OCI-LY1 (cell line): ENCODE measurements at regions not wholly inside any gene's neighbourhood (a gene's known extent, or its start where the extent isn't known, plus 50 kb on each side); places are given as distances from the start of the nearest gene placed in this dataset.

Experiments used
- H2AFZ ChIP-seq: fragments of 200-600 bp; sonication (generic), shearing (Covaris generic); 2 replicates; pipeline ENCODE4 v1.6.0; 2014; ENCODE audit warnings: antibody characterized with exemption, mild to moderate bottlenecking, low read length
- H3F3A ChIP-seq: fragments of 200-600 bp; sonication (generic), shearing (Covaris generic); 2 replicates; pipeline ENCODE4 v1.6.0; 2014; ENCODE audit warnings: mild to moderate bottlenecking, antibody characterized with exemption, low read length, moderate library complexity; ENCODE audit not compliant: insufficient read depth
- H3K27ac ChIP-seq: fragments of 200-600 bp; sonication (generic); 2 replicates; pipeline ENCODE4 v1.5.1; 2014; ENCODE audit warnings: low read length, mixed run types, mild to moderate bottlenecking, low read depth; ENCODE audit not compliant: poor library complexity, severe bottlenecking
- H3K27me3 ChIP-seq: fragments of 200-600 bp; sonication (generic); 2 replicates; pipeline ENCODE4 v1.6.0; 2014; ENCODE audit warnings: antibody characterized with exemption, mild to moderate bottlenecking, low read length, moderate library complexity; ENCODE audit not compliant: insufficient read depth
- H3K36me3 ChIP-seq: fragments of 200-600 bp; sonication (generic); 2 replicates; pipeline ENCODE4 v1.6.1; 2014; ENCODE audit warnings: mild to moderate bottlenecking, antibody characterized with exemption, low read length, moderate library complexity, mixed read lengths; ENCODE audit not compliant: insufficient read depth
- H3K4me1 ChIP-seq: fragments of 200-600 bp; sonication (generic); 2 replicates; pipeline ENCODE4 v1.5.1; 2014; ENCODE audit warnings: mild to moderate bottlenecking, low read length, moderate library complexity; ENCODE audit not compliant: insufficient read depth, severe bottlenecking
- H3K4me2 ChIP-seq: fragments of 200-600 bp; sonication (generic), shearing (Covaris generic); 2 replicates; pipeline ENCODE4 v1.6.1; 2014; ENCODE audit warnings: low read length
- H3K4me3 ChIP-seq: fragments of 200-600 bp; sonication (generic); 2 replicates; pipeline ENCODE4 v1.5.1; 2014; ENCODE audit warnings: low read length, low read depth, mild to moderate bottlenecking, mixed read lengths; ENCODE audit not compliant: poor library complexity, severe bottlenecking
- H3K79me2 ChIP-seq: fragments of 200-600 bp; shearing (Covaris generic); 2 replicates; pipeline ENCODE4 v1.6.1; 2016; ENCODE audit warnings: mixed run types, low read length, mixed read lengths; ENCODE audit not compliant: insufficient read depth
- H3K9ac ChIP-seq: fragments of 200-600 bp; sonication (generic), shearing (Covaris generic); 2 replicates; pipeline ENCODE4 v1.6.1; 2014; ENCODE audit warnings: mild to moderate bottlenecking, low read length, mixed read lengths
- H3K9me2 ChIP-seq: fragments of 200-600 bp; sonication (generic), shearing (Covaris generic); 2 replicates; pipeline ENCODE4 v1.6.1; 2014; ENCODE audit warnings: low read depth, mild to moderate bottlenecking, low read length, mixed read lengths
- H3K9me3 ChIP-seq: fragments of 200-600 bp; shearing (Covaris generic); 2 replicates; pipeline ENCODE4 v1.6.1; 2014; ENCODE audit warnings: low read length, mixed read lengths
- H4K20me1 ChIP-seq: fragments of 200-600 bp; sonication (generic), shearing (Covaris generic); 2 replicates; pipeline ENCODE4 v1.6.0; 2016; ENCODE audit warnings: mild to moderate bottlenecking, low read length; ENCODE audit not compliant: insufficient read depth
- CTCF ChIP-seq: fragments of 200-600 bp; sonication (generic), shearing (Covaris generic); IDR thresholded peaks from 2 replicates; pipeline ENCODE4 v1.5.1; 2017; ENCODE audit warnings: mild to moderate bottlenecking, antibody characterized with exemption, low read length, moderate library complexity, mixed read lengths
- EZH2 ChIP-seq: fragments of 200-600 bp; sonication (generic), shearing (Covaris generic); IDR thresholded peaks from 2 replicates; pipeline ENCODE4 v1.8.0; 2017; ENCODE audit warnings: borderline replicate concordance, mixed run types, mild to moderate bottlenecking, antibody characterized with exemption, low read length, moderate library complexity, mixed read lengths

- Histone ChIP-seq H3K27me3 (no peaks in the 10 kb centered on the region), H3F3A (no peaks in the 10 kb centered on the region), H3K9ac (no peak overlapping the region)
Observed at GRCh38 chr21:19510057-19510456, 1106.5 kb upstream of the TMPRSS15 start.

GRCh38 chr21:19510653-19511052 lies 1107.1 kb upstream of the TMPRSS15 start:
- Histone ChIP-seq H3K4me3 (no peak overlapping the region), H2AFZ (no peak overlapping the region), H3F3A (no peaks in the 10 kb centered on the region), H3K4me1 (peaks cover 12% of the 10 kb centered on the region), H3K9me2 (no peaks in the 10 kb centered on the region), H4K20me1 (no peaks in the 10 kb centered on the region), H3K27ac (no peak overlapping the region), H3K9me3 (no peaks in the 10 kb centered on the region), H3K79me2 (no peaks in the 10 kb centered on the region), H3K36me3 (no peaks in the 10 kb centered on the region), H3K4me2 (no peak overlapping the region), H3K27me3 (no peaks in the 10 kb centered on the region), H3K9ac (no peak overlapping the region)
- no peak for TF ChIP-seq EZH2
- no peak for TF ChIP-seq CTCF

More at GRCh38 chr21:19510057-19510456, 1106.5 kb upstream of the TMPRSS15 start:
- Histone ChIP-seq H3K4me2 (no peak overlapping the region), H3K9me2 (no peaks in the 10 kb centered on the region), H3K9me3 (no peaks in the 10 kb centered on the region), H3K79me2 (no peaks in the 10 kb centered on the region), H3K4me3 (no peak overlapping the region), H3K4me1 (peaks cover 12% of the 10 kb centered on the region), H3K27ac (no peak overlapping the region), H4K20me1 (no peaks in the 10 kb centered on the region), H3K36me3 (no peaks in the 10 kb centered on the region), H2AFZ (no peak overlapping the region)
- TF ChIP-seq EZH2 (no peak), CTCF (no peak)

GRCh38 chr21:19522381-19522780 lies 1118.8 kb upstream of the TMPRSS15 start:
- Histone ChIP-seq H3K4me1 (no peaks in the 10 kb centered on the region), H4K20me1 (no peaks in the 10 kb centered on the region), H3K4me2 (no peak overlapping the region), H3K9me2 (no peaks in the 10 kb centered on the region), H3K36me3 (no peaks in the 10 kb centered on the region), H3K9me3 (no peaks in the 10 kb centered on the region), H2AFZ (no peak overlapping the region), H3K9ac (no peak overlapping the region), H3K27ac (no peak overlapping the region), H3F3A (no peaks in the 10 kb centered on the region), H3K4me3 (no peak overlapping the region), H3K27me3 (no peaks in the 10 kb centered on the region), H3K79me2 (no peaks in the 10 kb centered on the region)
- TF ChIP-seq CTCF: no peak
- no peak for TF ChIP-seq EZH2
